HCEC 1CT (cell line): ENCODE measurements at regions not wholly inside any gene's neighbourhood (a gene's known extent, or its start where the extent isn't known, plus 50 kb on each side); places are given as distances from the start of the nearest gene placed in this dataset.
"Not testable (repeated sequence)": the region's sequence is repeated elsewhere in the genome, so short reads cannot be mapped to it uniquely, and the experiment has no call there.

Experiments used
- DNase-seq: peaks from one replicate; pipeline ENCODE4 v3.0.0-alpha.2; 2017

DNA sequence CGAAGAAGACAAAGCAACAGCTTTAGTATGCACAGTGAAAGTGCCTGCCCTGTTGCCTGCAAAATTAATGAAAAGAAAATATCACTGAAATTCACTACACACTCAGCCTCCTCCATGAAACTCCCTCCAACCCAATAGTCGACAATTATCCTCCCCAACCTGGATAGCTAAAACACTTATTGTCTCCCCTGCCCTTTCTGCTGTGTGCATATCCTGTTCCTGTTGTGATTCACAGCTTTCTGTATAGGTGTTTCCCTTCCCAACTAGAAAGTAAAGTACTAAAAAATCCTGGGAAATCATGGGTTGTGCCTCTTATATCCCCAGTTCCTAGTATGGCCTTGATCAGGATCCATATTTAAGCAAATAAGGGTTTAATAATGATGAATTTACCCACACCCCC is 412.1 kb downstream of the LTN1 start:
- no peak for DNase-seq

GRCh38 chr21:28579986-28580550 is 412.6 kb downstream of the LTN1 start:
- DNase-seq: no peak

GRCh38 chr21:28568692-28569091 is 424.0 kb downstream of the LTN1 start:
- DNase-seq: no peak

- DNase-seq: not testable (repeated sequence)
Observed at GRCh38 chr21:28563933-28564332, 428.7 kb downstream of the LTN1 start.

DNA sequence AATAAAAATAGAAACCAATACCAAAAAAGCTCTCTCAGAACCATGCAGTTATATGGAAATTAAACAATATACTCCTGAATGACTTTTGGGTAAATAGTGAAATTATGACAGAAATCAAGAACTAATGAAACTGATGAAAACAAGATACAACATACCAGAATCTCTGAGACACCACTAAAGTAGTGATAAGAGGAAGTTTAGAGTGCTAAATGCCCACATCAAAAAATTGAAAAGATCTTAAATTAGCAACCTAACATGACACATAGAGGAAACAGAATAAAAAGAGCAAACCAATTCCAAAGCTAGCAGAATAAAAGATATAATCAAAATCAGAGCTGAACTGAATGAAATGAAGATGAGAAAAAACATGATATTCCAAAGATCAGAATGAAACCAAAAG is 430.9 kb downstream of the LTN1 start:
- DNase-seq: no peak

DNA sequence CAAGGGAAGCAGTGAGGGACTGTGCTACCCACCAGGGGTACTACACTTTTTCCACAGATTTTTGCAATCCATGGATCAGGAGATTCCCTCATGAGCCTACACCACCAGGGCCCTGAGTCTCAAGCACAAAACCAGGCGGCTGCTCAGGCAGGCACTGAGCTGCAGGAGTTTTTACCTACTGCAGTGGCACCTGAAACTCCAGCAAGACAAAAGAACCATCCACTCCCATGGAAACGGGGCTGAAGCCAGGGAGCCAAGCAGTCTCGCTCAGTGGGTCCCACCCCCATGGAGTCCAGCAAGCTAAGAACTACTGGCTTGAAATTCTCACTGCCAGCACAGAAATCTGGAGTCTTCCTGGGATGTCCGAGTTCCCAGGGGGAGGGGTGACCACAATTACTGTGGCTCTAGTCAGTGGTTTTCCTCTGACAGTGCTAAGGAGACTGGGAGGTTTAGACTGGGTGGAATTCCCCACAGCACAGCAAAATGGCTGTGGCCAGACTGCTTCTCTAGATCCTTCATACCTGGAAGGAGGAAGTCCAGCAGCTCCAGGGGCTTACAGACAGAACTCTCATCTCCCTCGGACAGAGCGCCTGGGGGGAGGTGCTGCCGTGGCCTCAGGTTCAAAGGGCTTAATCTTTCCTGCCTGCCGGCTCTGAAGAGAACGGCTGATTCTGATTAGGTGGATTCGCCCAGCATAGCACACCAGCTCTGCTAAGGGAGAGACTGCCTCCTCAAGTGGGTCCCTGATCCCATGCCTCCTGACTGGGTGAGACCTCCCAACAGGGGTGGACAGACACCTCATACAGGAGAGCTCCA is 437.8 kb downstream of the LTN1 start:
- no peak for DNase-seq

DNA sequence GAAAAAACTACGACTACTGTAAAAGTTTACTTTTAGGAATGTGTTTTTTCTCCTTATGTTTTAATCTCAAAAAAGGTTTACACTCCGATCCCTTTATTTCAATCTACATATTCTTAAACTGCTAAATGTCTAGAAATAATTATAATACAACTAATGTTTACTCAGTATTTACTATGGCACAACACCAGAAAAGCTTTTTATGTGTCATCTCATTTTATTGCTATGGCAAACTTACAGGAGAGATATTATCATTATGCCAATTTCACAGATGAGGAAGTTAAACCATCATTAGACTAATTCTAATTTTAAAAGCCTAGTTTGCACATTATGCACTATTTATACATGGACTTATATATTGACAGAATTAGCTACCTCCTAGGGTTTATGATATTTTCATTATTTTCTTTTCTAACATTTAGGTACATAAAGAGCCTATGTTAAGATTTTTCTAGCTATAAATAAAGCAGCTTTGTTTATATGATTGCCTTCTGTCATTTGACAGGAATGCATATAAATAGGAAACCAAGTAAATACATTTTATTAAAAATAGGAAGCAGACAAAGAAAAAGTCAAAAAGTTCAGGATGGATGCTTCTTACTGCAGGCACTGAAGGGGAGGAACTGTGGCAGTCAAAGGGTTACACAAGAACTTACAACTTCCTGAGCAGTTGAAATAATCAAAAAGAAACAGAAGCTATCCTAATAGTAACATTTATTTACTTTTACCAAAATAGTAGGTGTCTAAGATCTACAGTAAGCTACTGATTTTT is 442.4 kb downstream of the LTN1 start:
- no peak for DNase-seq

- no peak for DNase-seq
Observed at GRCh38 chr21:28548291-28548690, 444.4 kb downstream of the LTN1 start.

DNA sequence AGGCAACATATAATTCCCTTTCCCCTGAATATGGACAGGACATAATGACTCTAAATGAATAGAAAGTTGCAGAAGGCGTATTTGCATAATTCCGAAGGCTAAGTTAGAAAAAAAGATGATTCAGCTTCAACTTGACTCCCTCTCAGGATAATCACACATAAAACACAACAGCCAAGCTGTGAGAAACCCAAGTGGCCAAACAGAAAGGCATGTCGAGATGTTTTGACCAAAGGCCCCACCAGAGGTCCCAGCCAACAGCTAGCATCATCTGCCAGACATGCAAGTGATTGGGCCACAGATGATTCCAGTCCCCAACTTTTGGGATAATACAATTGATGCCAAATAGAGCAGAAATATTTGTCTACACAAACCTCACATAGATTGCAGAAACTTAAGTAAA is 444.9 kb downstream of the LTN1 start:
- DNase-seq: no peak

- no peak for DNase-seq
Observed at GRCh38 chr21:28543975-28544374, 448.7 kb downstream of the LTN1 start.

DNA sequence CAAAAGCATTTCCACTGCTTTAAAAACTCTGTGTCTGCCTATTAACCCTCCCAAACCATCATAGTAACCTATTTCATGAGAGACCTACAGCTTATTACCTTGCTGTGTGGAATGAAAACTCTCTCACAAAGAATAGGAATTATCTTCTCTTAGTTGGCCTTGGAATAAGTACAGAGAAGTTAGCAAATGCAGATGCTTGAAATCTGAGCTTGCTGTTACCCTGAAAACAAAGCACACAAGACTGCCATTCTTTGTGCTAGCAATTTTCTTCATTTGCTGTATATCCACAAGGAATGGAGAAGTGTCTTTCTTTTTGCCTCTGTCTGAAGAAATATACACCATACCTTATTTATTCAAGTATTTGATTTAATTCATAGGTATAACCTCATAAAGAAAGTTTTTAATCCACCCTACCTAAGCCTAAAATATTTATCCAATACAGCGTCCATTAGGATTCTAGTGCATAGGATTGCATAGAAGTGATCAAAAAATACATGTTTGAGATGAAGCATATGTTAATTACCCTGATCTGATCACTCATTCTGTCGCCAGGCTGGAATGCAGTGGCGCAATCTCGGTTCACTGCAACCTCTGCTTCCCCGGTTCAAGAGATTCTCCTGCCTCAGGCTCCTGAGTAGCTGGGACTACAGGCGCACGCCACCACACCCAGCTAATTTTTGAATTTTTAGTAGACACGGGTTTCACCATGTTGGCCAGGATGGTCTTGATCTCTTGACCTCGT is 451.1 kb downstream of the LTN1 start:
- peak; percentile 23 for DNase-seq

DNA sequence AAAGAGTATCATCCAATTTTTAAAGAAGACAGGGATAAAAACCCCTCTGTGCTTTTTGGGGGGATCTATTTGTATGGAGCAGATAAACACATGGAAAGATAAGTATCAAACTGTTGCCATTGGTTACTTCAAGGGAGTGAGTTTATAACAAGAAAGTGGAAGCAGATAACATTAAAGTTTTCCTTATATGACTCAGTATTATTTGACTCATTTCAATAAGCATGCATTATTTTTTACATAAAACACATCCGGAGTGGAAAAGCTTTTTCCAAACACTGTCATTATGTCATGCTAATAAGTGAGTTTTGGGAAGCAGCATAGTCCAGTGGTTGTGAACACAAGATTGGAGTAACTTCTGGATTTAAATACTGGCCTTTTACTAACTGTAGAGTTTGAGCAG is 452.2 kb downstream of the LTN1 start:
- DNase-seq: peak; percentile 75

GRCh38 chr21:28539623-28539988 is 453.1 kb downstream of the LTN1 start:
- DNase-seq: no peak

- DNase-seq: peak; percentile 89
Observed at GRCh38 chr21:28538987-28539622, 453.6 kb downstream of the LTN1 start.

GRCh38 chr21:28537371-28538079 is 455.2 kb downstream of the LTN1 start:
- DNase-seq: peak; percentile 98

GRCh38 chr21:28532446-28532845 is 460.2 kb downstream of the LTN1 start:
- DNase-seq: no peak

DNA sequence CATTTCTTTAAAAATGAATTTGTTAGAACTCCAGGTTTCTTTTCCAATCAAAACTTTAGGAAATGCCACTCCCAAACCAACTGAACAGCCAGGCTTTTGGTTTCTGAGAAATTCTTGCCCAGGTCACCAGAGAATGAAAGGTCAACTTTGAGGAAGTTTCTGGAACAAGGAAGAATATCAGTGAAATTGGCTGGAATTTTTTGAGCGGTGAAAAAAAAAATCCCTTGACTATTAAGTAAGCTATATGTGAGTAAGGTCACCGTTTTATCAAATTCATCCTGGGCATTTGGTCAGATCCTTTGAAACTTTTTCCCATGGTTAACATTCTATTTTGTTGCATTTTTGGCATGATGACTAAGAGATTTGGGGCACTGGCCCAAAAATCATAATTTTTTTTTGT is 469.3 kb downstream of the LTN1 start:
- DNase-seq: no peak

DNA sequence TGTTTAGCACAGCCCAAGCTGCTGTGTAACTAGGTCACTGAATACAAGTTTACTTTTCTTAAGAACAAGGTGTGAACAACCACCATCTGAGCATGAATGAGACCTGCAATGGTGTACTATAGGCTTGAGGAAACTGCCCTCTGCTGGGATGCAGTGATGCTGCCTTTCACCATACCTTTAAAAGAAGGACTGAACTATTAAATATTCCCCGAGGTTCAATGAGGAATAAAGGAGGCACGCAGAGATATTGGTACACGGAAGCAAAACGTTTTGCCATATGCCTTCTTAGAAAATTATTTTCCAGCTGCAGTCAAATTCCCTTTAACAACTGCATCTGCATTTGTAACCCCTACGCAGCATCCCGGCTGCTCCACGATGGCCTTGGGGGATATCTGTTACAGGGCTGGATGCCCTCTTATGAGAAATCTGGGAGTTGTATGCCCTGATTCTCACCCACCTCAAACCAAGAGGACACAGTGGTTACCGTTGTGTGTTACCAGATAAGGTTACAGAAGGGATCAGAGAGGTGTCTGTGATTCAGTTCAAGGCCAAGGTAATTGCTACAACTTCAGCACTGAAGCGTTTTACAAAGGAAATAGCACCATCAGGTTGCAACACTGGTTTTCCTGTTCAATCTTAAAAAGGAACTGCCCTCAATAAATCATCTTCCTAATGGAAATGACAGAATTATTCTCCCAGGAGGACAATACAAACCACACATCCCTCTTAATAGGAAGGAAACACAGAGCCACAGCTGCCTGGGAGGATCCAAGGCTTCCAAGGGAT is 470.5 kb downstream of the LTN1 start:
- peak; percentile 41 for DNase-seq

GRCh38 chr21:28518630-28519029 is 474.0 kb downstream of the LTN1 start:
- peak; percentile 15 for DNase-seq

- peak; percentile 48 for DNase-seq
Observed at GRCh38 chr21:28516991-28517592, 475.6 kb downstream of the LTN1 start.

DNA sequence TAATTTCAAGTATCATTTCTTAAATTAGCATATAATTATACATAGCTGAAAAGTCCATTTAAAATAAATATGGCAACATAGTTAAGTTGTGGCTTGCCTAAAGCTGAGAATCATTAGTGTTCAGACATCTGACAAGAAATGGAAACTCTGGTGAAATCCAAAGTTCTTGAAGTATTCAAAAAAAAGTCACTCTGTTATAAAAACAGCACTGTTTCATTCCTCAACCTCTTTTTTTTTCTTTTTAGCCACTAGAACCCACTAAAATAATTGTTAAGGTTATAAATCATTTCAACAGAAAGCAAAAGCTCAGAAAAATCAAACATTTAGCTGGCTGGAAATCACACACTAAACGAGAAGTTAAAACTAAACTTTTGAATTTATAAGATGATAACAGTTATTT is 476.7 kb downstream of the LTN1 start:
- no peak for DNase-seq
